Fibroblast of skin of abdomen (primary cell): ENCODE measurements at regions not wholly inside any gene's neighbourhood (a gene's known extent, or its start where the extent isn't known, plus 50 kb on each side); places are given as distances from the start of the nearest gene placed in this dataset.

Experiments
- DNase-seq: peaks from one replicate; pipeline ENCODE4 v3.0.0-alpha.2; 2013

- DNase-seq, result no peak
Measured at GRCh38 chr3:28649266-28649665, 300.6 kb upstream of the AZI2 start.

- DNase-seq, result peak; percentile 4
Measured at GRCh38 chr3:28651159-28651558, 302.5 kb upstream of the AZI2 start.

DNA sequence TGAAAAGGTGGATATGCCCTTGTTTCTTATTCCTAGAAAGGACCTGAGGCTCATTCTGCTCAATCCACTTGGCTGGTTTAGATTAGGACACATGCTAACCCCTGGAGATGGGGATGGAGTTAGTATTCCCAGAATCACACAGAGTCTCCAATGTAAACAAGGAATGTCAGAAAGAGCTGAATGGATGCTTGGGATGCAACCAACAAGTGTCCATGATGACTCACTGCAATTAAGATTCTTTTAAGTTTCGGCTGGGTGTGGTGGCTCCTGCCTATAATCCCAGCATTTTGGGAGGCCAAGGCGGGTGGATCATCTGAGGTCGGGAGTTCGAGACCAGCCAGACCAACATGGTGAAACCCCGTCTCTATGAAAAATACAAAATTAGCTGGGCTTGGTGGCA, 315.5 kb upstream of the AZI2 start:
- no peak for DNase-seq

GRCh38 chr3:28667646-28668621, 319.3 kb upstream of the AZI2 start:
- peak; percentile 54 for DNase-seq

GRCh38 chr3:28669870-28670269, 321.2 kb upstream of the AZI2 start:
- no peak for DNase-seq

DNA sequence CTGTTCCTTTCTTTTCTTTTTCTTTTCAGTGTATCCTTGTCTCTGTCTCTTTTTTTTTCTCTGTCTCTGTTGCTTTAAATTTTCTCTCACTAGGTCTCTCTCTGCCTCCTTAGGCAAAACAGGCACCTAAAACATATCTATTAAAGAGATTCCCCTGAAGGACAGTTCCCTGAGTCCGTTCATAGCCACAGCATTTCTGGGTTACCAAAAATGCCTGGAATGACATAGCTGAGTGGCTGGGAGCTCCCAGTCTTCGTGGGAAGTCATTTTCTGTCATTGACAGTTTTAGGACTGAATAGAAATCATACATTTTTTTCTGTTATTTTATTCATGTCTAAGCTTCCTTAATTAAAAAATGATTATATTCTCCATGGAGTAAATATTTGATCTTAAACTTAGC, 323.8 kb upstream of the AZI2 start:
- DNase-seq, result no peak

GRCh38 chr3:28673446-28673845, 324.8 kb upstream of the AZI2 start:
- DNase-seq, result no peak

DNA sequence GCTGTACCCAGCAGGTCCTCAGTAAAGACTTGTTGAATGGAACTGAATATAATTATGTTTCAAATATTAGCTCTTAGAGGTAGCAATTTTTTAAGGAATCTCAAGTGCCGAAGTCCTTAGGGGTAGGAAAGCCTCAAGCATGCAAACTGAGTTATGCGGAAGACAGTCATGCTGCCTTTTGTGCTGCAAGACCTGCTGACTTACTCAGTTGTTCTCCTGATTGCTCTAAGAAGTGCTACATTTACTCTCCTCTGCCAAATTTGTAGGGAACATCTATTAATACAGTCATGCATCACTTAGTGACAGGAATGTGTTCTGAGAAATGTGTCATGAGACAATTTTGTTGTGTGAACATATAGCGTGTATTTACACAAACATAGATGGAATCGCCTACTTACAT, 325.6 kb upstream of the AZI2 start:
- DNase-seq, result no peak

- no peak for DNase-seq
Measured at GRCh38 chr3:28677581-28677980, 329.0 kb upstream of the AZI2 start.

DNA sequence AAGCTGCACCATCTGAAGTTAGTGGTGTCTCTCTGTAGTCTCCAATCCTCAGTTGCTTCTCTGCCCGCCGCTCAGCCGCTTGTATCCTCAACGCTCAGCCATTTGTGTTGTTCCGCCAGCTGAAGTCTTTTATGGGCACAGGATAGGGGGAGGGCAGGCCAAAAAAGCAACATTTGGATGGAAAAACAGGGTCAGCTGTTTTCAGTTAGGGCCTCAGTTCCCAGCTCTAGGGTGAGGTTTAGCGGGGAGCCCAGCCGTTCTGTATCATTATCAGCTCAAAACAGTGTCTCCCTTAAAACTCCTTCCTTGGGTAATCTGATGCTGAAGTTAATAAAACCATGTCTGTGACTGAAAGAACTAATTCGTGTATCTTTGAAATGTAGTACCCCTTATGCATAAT, 329.5 kb upstream of the AZI2 start:
- DNase-seq, result no peak

DNA sequence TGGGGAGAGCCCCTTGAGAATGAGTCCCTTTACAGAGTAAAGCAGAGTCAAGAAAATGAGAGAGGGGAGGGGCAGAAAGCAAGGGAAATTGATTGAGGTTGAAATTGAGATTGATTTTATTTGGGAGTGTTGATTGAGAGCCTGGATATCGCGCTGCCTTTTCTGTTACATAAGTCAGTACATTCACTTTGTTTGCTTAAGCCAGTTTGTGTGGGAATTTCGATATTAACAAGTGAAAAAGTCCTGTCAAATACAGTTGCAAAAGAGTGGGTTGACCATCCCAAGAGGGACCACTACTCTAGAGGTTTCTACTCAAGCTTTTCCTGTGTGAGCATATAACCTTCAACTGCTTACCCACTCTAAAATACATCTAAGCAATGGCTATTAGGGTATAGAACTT, 331.4 kb upstream of the AZI2 start:
- no peak for DNase-seq

GRCh38 chr3:28682121-28682520, 333.5 kb upstream of the AZI2 start:
- DNase-seq, result no peak

- no peak for DNase-seq
Measured at GRCh38 chr3:28690176-28690575, 341.6 kb upstream of the AZI2 start.

DNA sequence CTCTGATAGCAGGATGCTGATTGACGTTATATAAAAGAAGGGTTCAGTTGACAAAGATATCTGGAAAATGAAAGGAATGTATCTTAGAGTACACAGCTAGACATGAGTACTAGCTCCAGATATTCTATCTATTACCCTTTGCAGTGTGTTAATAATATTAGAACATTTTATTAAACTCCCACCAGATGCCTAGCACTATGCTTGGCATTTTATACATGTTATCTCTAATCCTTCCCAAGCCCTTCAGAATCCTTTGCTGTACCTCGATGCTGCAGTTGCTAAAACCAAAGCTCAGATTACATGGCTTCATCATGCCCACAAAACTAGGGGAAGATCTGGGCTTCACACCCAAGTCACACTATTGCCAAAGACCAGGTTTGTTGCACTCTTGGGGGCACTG, 350.1 kb upstream of the AZI2 start:
- DNase-seq, result no peak

DNA sequence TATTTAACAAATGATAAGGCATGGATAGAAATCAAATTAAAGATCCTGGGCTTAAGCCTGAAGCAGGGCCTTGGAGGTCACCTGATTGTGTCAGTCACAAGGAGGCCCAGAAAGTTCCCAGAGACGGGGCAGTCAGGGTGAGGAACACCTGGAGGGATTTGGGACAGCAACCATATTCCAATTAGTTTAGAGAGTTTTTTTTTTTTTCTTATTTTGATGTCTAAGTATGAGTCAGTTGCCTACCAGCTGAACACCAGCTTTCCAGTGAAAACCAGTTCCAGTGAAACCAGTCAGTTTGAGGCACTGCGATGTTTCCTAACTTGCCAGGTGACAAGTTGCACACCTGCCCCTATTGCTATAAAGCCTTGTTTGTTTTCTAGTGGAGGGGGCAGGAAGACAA, 350.7 kb upstream of the AZI2 start:
- DNase-seq, result no peak

DNA sequence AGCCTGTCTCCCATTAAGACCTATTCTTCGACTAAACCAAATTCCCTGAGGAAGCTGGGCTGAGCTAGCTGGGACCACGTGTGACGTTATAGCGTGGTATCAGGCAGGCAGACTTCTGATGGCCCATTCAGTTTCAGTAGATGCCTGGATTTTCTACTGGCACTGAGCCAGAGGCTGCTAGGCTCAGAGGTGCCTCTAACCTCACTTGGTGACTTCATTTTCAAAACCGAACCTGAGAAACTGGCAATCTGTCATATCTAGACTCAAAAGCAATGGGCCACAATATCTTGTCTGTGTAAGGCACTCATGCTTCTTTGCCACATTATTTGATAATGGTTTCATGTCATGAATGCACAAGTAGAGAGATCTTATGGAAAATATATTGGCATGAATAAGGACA, 352.1 kb upstream of the AZI2 start:
- DNase-seq, result no peak

DNA sequence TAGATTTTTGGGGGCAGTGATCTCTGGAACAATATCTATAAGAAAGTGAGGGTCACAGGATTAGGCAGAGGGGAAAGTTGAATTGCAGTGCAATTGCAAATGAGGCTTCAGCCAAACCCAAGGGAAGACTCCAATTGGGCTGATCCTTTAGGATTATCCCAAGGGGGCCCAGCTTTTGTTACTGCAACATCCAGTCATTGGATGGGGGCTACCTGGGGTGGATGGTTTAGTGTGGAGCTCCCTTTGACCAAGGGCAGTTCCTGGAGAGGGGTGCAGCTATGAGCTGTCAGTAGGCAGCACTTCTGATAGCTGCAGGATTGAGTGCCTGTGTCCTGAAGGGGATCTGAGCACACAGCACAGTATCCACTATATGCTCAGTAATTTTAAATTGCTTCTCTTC, 355.2 kb upstream of the AZI2 start:
- DNase-seq, result no peak

DNA sequence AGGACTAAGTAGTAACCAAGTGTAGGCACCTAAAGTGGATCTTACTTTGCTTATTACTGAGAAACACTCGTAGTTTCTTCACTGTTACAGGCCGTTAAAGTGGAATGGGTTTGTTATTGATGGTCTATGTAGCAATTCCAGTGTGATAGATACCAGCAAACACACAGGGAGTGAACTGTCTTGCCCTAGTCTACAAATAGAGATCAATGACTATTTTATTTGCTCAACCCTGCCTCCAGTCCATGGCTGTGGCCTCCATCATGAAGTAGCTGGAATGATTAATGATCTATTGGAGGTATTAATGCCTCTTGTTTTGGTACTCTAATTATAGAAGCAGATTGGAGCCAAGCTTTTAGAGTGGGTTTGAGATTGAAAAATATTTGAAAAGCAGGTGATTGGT, 362.7 kb upstream of the AZI2 start:
- DNase-seq, result no peak

- no peak for DNase-seq
Measured at GRCh38 chr3:28716939-28717338, 368.3 kb upstream of the AZI2 start.

- no peak for DNase-seq
Measured at GRCh38 chr3:28718074-28718849, 369.6 kb upstream of the AZI2 start.

DNA sequence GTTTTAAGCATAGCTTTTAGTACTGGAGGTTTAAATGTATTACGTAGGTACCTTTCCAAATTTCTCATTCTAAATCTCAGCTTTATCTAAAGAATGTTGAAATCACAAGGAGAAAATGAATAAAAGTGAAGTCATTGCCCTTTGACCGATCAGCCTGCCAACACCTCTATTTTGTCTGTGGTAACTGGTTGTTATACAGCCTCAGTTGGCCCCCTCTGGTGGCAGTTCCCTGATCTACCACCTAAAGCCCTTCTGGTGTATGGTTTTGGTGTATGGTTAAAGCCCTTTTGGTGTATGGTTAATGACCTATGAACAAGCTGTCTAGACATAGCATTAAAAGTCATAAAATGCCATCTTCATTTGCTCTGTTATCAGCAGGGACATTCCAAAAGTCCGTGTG, 378.2 kb upstream of the AZI2 start:
- DNase-seq, result peak; percentile 6

DNA sequence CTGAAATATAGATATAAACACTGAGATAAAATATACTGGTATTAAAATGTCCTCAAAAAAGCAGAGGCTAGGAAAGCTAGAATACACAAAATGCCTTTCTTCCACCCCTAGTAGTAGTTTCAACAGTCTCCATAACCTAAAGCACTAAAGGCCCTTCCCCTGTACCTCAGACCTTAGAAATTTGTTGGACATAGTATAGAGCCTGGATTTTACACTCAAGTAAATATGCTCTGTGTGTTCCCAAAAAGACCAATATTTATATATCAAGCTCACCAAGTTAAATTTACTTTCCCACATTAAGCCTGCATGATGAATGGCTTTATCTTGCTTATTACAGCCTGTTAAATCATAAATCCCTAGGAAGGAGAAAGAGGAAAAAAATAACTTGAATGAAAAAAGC, 378.7 kb upstream of the AZI2 start:
- no peak for DNase-seq

DNA sequence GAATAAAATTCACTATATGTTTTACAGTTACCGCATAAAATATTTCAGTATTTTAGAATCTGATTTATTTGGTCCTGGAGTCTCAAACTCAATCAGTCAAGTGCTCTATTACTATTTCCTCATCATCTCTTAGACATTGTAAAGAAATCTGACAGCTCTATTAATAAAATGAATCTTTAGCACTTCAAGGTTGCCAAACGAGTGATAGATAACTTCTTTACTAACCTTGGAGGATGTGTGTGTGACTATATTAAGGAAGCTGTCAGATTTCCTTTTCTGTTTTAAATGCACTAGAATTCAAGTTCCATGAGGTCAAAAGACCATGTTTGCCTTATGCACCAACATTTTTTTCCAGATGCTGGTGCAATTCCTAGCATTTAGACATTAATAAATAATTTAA, 389.8 kb upstream of the AZI2 start:
- no peak for DNase-seq

GRCh38 chr3:28739647-28740046, 391.0 kb upstream of the AZI2 start:
- no peak for DNase-seq
